ENCODE measurements at regions not wholly inside any gene's neighbourhood (a gene's known extent, or its start where the extent isn't known, plus 50 kb on each side); places are given as distances from the start of the nearest gene placed in this dataset.
A peak's percentile ranks its signal among the peaks of the same experiment; 100 is the strongest.
"Not testable (repeated sequence)": the region's sequence is repeated elsewhere in the genome, so short reads cannot be mapped to it uniquely, and the experiment has no call there.

DNA sequence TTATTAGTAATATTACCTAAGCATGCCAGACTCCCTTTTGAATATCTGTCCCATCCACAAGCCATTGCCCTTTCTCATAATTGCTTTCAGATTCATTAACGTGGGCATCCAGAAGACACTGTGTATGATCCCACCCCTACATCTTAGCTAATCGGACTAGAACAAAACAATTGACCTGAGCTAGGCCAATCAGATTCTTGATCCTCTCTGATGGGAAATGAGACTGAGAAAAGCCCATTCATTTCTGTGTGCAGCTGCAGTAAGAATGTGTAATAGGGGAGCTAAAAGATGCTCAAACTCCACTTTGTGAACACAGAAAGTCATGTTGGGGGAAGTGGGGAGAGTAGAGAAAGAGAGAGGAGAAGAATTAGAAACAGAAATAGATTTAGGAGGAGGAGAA lies 281.7 kb upstream of the G2E3 start (continued):
- TF ChIP-seq, protein P1, sequence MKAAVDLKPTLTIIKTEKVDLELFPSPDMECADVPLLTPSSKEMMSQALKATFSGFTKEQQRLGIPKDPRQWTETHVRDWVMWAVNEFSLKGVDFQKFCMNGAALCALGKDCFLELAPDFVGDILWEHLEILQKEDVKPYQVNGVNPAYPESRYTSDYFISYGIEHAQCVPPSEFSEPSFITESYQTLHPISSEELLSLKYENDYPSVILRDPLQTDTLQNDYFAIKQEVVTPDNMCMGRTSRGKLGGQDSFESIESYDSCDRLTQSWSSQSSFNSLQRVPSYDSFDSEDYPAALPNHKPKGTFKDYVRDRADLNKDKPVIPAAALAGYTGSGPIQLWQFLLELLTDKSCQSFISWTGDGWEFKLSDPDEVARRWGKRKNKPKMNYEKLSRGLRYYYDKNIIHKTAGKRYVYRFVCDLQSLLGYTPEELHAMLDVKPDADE (IDR thresholded peaks at IDR 0.05) = no peak
- TF ChIP-seq REST (IDR thresholded peaks at IDR 0.05; ENCODE audit: unreplicated experiment) (no peak), EZH2phosphoT487 (IDR thresholded peaks at IDR 0.05; ENCODE audit: unreplicated experiment) (no peak)

GRCh38 chr14:30278856-30279255 lies 280.1 kb upstream of the G2E3 start:
- ATAC-seq; H2AFZ ChIP-seq; H3F3A ChIP-seq (replicated peaks; ENCODE audit: low read depth); H3K36me3 Mint-ChIP-seq (ENCODE audit: low read depth); H3K36me3 ChIP-seq (ENCODE audit: insufficient read depth); H3K79me2 ChIP-seq (replicated peaks; ENCODE audit: insufficient read depth); H3K27me3 Mint-ChIP-seq (ENCODE audit: insufficient read depth, low read depth, poor library complexity); H3K4me1 ChIP-seq (ENCODE audit: insufficient read depth); H4K20me1 ChIP-seq (replicated peaks; ENCODE audit: insufficient read depth); H3K4me3 Mint-ChIP-seq; H3K4me2 ChIP-seq; H3K27ac ChIP-seq (ENCODE audit: low read depth); H3K4me1 Mint-ChIP-seq; H3K4me3 ChIP-seq; DNase-seq (ENCODE audit: low spot score); H3K27ac Mint-ChIP-seq; H3K27me3 ChIP-seq (ENCODE audit: insufficient read depth); H3K9me3 Mint-ChIP-seq: not testable (repeated sequence)
- H3K9me2 ChIP-seq (ENCODE audit: insufficient read depth) = peaks cover 13% of the 10 kb centered on the region

DNA sequence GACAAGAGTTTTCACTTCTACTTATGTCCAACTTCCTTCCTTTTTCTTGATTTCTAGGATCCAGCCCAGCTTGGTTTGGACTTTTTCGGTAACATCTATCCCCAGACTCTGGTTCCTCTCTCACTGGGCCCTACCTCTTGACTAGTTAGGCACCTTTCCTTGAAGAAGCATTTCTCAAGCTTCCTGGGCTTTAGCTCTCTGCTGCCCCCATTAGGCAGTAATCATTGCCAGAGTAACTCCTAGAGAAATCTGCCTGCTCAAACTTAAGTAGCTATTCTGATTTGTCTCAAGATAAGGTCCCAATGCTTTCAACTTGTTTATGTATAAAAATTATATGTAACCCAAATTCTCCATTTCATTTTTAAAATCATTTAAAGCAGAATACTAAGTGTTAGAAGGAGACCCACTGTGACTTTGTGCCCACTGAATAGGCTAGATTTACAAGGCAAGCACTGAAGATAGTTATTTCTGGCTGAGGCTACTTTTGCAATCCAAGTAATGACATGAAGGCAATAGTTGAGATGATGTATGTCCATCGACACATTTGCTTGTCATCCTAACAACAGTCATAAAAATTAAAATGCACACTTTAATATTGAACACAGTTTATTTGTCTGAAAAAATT lies 275.0 kb upstream of the G2E3 start:
- Mint-ChIP-seq H3K4me1 (no peaks in the 10 kb centered on the region), H3K36me3 (ENCODE audit: low read depth) (no peaks in the 10 kb centered on the region)

More for the DNA sequence above, 275.0 kb upstream of the G2E3 start:
- Histone ChIP-seq H3K9me2 (ENCODE audit: insufficient read depth) (no peaks in the 10 kb centered on the region), H3K36me3 (ENCODE audit: insufficient read depth) (no peaks in the 10 kb centered on the region), H3K4me3 (no peak overlapping the region), H3K4me1 (ENCODE audit: insufficient read depth) (no peaks in the 10 kb centered on the region), H3K27me3 (ENCODE audit: insufficient read depth) (no peaks in the 10 kb centered on the region), H3K79me2 (replicated peaks; ENCODE audit: insufficient read depth) (no peaks in the 10 kb centered on the region), H3K4me2 (no peak overlapping the region), H2AFZ (no peak overlapping the region), H3K27ac (ENCODE audit: low read depth) (no peak overlapping the region), H4K20me1 (replicated peaks; ENCODE audit: insufficient read depth) (no peaks in the 10 kb centered on the region), H3F3A (replicated peaks; ENCODE audit: low read depth) (no peaks in the 10 kb centered on the region)
- H3K27ac Mint-ChIP-seq = no peak overlapping the region
- peaks cover 3% of the 10 kb centered on the region; the same call in 2 of the 3 replicates for H3K9me3 Mint-ChIP-seq
- no peak overlapping the region for H3K4me3 Mint-ChIP-seq
- ATAC-seq (peak; percentile 89), DNase-seq (ENCODE audit: low spot score) (peak; percentile 86)
- no peak for TF ChIP-seq POLR2AphosphoS5 (IDR thresholded peaks at IDR 0.05; ENCODE audit: low read depth)
- TF ChIP-seq, protein P2, sequence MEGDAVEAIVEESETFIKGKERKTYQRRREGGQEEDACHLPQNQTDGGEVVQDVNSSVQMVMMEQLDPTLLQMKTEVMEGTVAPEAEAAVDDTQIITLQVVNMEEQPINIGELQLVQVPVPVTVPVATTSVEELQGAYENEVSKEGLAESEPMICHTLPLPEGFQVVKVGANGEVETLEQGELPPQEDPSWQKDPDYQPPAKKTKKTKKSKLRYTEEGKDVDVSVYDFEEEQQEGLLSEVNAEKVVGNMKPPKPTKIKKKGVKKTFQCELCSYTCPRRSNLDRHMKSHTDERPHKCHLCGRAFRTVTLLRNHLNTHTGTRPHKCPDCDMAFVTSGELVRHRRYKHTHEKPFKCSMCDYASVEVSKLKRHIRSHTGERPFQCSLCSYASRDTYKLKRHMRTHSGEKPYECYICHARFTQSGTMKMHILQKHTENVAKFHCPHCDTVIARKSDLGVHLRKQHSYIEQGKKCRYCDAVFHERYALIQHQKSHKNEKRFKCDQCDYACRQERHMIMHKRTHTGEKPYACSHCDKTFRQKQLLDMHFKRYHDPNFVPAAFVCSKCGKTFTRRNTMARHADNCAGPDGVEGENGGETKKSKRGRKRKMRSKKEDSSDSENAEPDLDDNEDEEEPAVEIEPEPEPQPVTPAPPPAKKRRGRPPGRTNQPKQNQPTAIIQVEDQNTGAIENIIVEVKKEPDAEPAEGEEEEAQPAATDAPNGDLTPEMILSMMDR (conservative IDR thresholded peaks at IDR 0.05; ENCODE audit: low read depth in 2 of 2) = peak; percentile 82 to 91
- H3K27me3 Mint-ChIP-seq (ENCODE audit: insufficient read depth, low read depth, poor library complexity) = no peaks in the 10 kb centered on the region

Data from GM23338 (cell line).